ENCODE measurements at regions not wholly inside any gene's neighbourhood (a gene's known extent, or its start where the extent isn't known, plus 50 kb on each side); places are given as distances from the start of the nearest gene placed in this dataset.
"Not testable (repeated sequence)": the region's sequence is repeated elsewhere in the genome, so short reads cannot be mapped to it uniquely, and the experiment has no call there.

GRCh38 chr18:75987913-75988312, 507.1 kb downstream of the ZNF516 start:
- H3K27me3 ChIP-seq; H3K27ac ChIP-seq; DNase-seq; H3K4me1 ChIP-seq; H3K36me3 ChIP-seq; H3K9me3 ChIP-seq (replicated peaks); H3K4me3 ChIP-seq: not testable (repeated sequence)

- H3K36me3 ChIP-seq: no peaks in the 10 kb centered on the region
- no peaks in the 10 kb centered on the region for H3K27me3 ChIP-seq
- H3K4me1 ChIP-seq: no peaks in the 10 kb centered on the region
- H3K27ac ChIP-seq: no peak overlapping the region
- no peaks in the 10 kb centered on the region for H3K9me3 ChIP-seq (replicated peaks)
- no peak overlapping the region for H3K4me3 ChIP-seq
- no peak for DNase-seq
These were observed 510.2 kb downstream of the ZNF516 start for GRCh38 chr18:75984853-75985252.

GRCh38 chr18:75981102-75981501, 513.9 kb downstream of the ZNF516 start:
- H3K4me1 ChIP-seq: no peaks in the 10 kb centered on the region

GRCh38 chr18:75977081-75977480, 518.0 kb downstream of the ZNF516 start:
- Histone ChIP-seq H3K4me3 (no peak overlapping the region), H3K27me3 (no peaks in the 10 kb centered on the region), H3K27ac (no peak overlapping the region), H3K36me3 (no peaks in the 10 kb centered on the region), H3K4me1 (no peaks in the 10 kb centered on the region), H3K9me3 (replicated peaks) (no peaks in the 10 kb centered on the region)
- no peak for DNase-seq

More at GRCh38 chr18:75981102-75981501, 513.9 kb downstream of the ZNF516 start:
- Histone ChIP-seq H3K36me3 (no peaks in the 10 kb centered on the region), H3K4me3 (no peak overlapping the region), H3K9me3 (replicated peaks) (no peaks in the 10 kb centered on the region), H3K27me3 (no peaks in the 10 kb centered on the region), H3K27ac (no peak overlapping the region)
- DNase-seq: no peak

- Histone ChIP-seq H3K4me1 (no peaks in the 10 kb centered on the region), H3K27ac (no peak overlapping the region), H3K36me3 (no peaks in the 10 kb centered on the region), H3K9me3 (replicated peaks) (no peaks in the 10 kb centered on the region), H3K27me3 (no peaks in the 10 kb centered on the region), H3K4me3 (no peak overlapping the region)
- no peak for DNase-seq
These were observed 524.8 kb downstream of the ZNF516 start for GRCh38 chr18:75970212-75970611.

GRCh38 chr18:75966431-75966830, 528.6 kb downstream of the ZNF516 start:
- H3K4me3 ChIP-seq: no peak overlapping the region
- no peak for DNase-seq

GRCh38 chr18:75962036-75962572, 532.9 kb downstream of the ZNF516 start:
- Histone ChIP-seq H3K36me3 (no peaks in the 10 kb centered on the region), H3K27ac (no peak overlapping the region), H3K9me3 (replicated peaks) (no peaks in the 10 kb centered on the region), H3K27me3 (no peaks in the 10 kb centered on the region), H3K4me1 (no peaks in the 10 kb centered on the region), H3K4me3 (no peak overlapping the region)
- DNase-seq: no peak

More at GRCh38 chr18:75966431-75966830, 528.6 kb downstream of the ZNF516 start:
- no peaks in the 10 kb centered on the region for H3K27me3 ChIP-seq
- H3K36me3 ChIP-seq: no peaks in the 10 kb centered on the region
- H3K4me1 ChIP-seq: no peaks in the 10 kb centered on the region
- no peak overlapping the region for H3K27ac ChIP-seq
- H3K9me3 ChIP-seq (replicated peaks): no peaks in the 10 kb centered on the region

DNA sequence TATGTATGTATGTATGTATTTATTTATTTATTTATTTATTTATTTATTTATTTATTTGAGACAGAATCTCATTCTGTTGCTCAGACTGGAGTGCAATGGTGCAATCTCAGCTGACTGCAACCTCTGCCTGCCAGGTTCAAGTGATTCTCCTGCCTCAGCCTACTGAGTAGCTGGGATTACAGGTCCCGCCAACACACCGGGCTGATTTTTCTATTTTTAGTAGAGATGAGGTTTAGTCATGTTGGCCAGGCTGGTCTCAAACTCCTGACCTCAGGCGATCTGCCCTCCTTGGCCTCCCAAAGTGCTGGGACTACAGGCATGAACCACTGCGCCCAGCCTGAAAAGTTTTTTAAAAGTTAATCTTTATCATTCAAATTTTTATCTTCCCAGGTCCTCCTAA, 532.9 kb upstream of the SMIM21 start:
- DNase-seq; H3K27ac ChIP-seq; H3K4me1 ChIP-seq; H3K27me3 ChIP-seq; H3K4me3 ChIP-seq; H3K36me3 ChIP-seq; H3K9me3 ChIP-seq (replicated peaks): not testable (repeated sequence)

GRCh38 chr18:75959150-75959549, 531.6 kb upstream of the SMIM21 start:
- no peak for DNase-seq
- no peaks in the 10 kb centered on the region for H3K27me3 ChIP-seq

DNA sequence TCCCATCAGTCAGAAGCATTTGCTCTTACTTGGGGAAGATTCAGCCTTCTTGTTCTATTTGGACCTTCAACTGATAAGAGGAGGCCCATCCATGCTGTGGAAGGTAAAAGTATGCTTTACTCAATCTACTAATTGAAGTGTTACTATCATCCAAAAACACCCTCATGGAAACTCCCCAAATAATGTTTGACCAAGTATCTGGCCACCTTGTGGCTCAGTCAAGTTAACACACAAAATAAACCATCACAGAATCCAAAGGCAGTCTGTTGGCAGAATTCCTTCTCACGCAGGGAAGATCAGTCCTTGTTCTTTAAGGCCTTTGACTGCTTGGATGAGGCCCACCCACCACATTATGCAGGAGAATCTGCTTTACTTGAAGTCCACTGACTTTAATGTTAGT, 531.2 kb upstream of the SMIM21 start:
- H3K9me3 ChIP-seq (replicated peaks): no peaks in the 10 kb centered on the region
- peak in 1 of 2 experiments; percentile 1 for DNase-seq

More at GRCh38 chr18:75959150-75959549, 531.6 kb upstream of the SMIM21 start:
- no peaks in the 10 kb centered on the region for H3K36me3 ChIP-seq
- no peak overlapping the region for H3K4me3 ChIP-seq
- H3K9me3 ChIP-seq (replicated peaks): no peaks in the 10 kb centered on the region
- H3K27ac ChIP-seq: no peak overlapping the region
- H3K4me1 ChIP-seq: no peaks in the 10 kb centered on the region

DNA sequence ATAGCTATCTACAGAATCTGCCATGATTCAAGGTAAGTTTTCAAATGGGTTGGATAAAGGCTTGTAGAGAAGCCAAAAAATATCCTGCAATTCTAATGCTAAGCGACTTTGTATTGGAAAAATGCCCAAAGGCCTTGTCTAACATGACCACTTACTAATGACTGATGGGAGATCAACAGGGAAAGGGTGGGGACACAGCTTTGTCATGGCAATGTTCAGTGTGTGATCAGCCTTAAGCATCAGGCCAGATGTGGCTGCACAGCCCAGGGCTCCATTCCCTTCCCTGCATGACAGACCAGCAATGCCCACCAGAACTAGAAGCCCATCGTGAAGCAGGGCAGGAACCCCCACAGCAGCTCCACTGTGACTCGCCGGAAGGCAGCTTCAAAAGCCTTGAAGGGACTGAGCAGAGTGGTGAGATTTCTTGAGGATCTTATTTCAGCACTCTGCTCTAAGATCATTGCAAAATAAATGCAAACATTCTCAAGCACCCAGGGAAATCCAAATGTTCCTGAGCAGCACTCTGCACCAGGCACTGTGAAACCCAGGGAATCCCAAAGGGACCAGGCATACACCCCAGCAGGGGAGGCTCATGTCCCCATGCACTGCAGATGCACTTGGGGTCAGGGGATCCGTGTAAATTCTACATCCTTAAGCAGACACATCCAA, 517.9 kb upstream of the SMIM21 start:
- Histone ChIP-seq H3K36me3 (no peaks in the 10 kb centered on the region), H3K27me3 (no peaks in the 10 kb centered on the region), H3K9me3 (replicated peaks) (no peaks in the 10 kb centered on the region), H3K4me3 (no peak overlapping the region), H3K27ac (no peak overlapping the region), H3K4me1 (no peaks in the 10 kb centered on the region)
- no peak for DNase-seq

More for the DNA sequence above, 531.2 kb upstream of the SMIM21 start:
- H3K27me3 ChIP-seq: no peaks in the 10 kb centered on the region
- no peaks in the 10 kb centered on the region for H3K36me3 ChIP-seq
- H3K4me3 ChIP-seq: no peak overlapping the region
- H3K4me1 ChIP-seq: no peaks in the 10 kb centered on the region
- no peak overlapping the region for H3K27ac ChIP-seq

GRCh38 chr18:75937306-75937705, 509.8 kb upstream of the SMIM21 start:
- H3K4me1 ChIP-seq: no peaks in the 10 kb centered on the region
- no peaks in the 10 kb centered on the region for H3K36me3 ChIP-seq
- no peak for DNase-seq
- no peaks in the 10 kb centered on the region for H3K9me3 ChIP-seq (replicated peaks)
- no peak overlapping the region for H3K4me3 ChIP-seq
- H3K27me3 ChIP-seq: no peaks in the 10 kb centered on the region
- H3K27ac ChIP-seq: no peak overlapping the region

DNA sequence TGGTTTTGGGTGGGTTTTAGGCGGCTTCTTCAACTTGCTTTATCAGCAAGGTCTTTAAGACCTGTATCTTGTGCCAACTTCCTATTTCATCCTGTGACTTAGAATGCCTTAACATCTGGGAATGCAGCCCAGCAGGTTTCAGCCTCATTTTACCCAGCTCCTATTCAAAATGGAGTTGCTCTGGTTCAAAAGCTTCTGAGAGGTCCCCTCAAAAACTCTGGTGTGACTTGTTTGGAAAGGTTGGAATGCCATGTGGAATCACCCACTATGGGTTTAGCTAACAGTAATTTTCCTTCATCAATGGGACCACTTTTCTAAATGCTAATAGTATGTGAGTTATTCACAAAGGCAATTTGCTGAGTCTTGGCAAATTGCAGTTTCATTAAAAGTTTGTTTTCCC, 509.4 kb upstream of the SMIM21 start:
- no peak for DNase-seq
- H3K4me3 ChIP-seq: no peak overlapping the region
- H3K4me1 ChIP-seq: no peaks in the 10 kb centered on the region
- H3K27me3 ChIP-seq: no peaks in the 10 kb centered on the region
- no peaks in the 10 kb centered on the region for H3K9me3 ChIP-seq (replicated peaks)
- H3K36me3 ChIP-seq: no peaks in the 10 kb centered on the region
- H3K27ac ChIP-seq: no peak overlapping the region

DNA sequence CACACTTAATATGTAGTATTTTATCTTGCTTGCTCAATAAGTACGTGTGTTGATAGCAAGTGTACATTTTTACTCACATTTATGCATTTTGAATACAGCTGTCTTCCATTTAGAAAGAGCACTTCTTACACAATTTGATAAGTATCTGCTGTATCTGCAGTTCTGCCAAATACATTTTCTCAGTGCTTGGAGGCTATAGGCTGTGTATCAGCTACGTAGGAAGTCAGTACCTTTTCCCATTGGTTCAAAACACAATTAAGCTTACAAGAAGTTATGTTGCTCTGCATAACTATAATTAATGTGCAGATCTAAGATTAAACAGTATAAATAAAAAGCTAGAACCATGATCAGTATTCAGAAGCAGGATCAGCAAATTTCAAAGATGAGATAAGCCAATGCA, 503.6 kb upstream of the SMIM21 start:
- Histone ChIP-seq H3K27me3 (no peaks in the 10 kb centered on the region), H3K27ac (no peak overlapping the region), H3K4me3 (no peak overlapping the region), H3K4me1 (no peaks in the 10 kb centered on the region), H3K9me3 (replicated peaks) (no peaks in the 10 kb centered on the region), H3K36me3 (no peaks in the 10 kb centered on the region)
- DNase-seq: no peak

DNA sequence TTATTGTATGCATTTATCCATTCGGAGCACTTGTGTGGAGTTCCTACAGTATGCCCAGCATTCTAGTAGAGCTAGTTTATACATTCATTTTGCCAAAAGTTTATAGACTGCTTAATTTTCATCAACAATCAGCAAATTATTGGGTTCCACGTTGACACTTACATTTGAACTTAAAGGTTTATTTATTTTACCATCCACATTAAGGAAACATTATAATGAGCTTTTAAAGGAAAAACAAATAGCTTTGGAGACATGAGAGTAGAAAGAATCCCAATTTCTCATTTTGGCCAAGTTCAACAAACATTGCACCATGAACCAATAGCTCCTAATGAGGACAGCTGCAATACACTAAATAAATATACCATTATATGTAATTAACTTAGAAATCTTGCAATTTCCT, 501.2 kb upstream of the SMIM21 start:
- no peak for DNase-seq
- H3K4me3 ChIP-seq: no peak overlapping the region
- H3K9me3 ChIP-seq (replicated peaks): no peaks in the 10 kb centered on the region
- H3K4me1 ChIP-seq: no peaks in the 10 kb centered on the region
- no peaks in the 10 kb centered on the region for H3K27me3 ChIP-seq
- no peak overlapping the region for H3K27ac ChIP-seq
- H3K36me3 ChIP-seq: no peaks in the 10 kb centered on the region

GRCh38 chr18:75927791-75928190, 500.3 kb upstream of the SMIM21 start:
- Histone ChIP-seq H3K36me3 (no peaks in the 10 kb centered on the region), H3K4me1 (no peaks in the 10 kb centered on the region), H3K27ac (no peak overlapping the region), H3K9me3 (replicated peaks) (no peaks in the 10 kb centered on the region), H3K27me3 (no peaks in the 10 kb centered on the region), H3K4me3 (no peak overlapping the region)
- no peak for DNase-seq

Measured in SJCRH30 (cell line).